ENCODE measurements at regions not wholly inside any gene's neighbourhood (a gene's known extent, or its start where the extent isn't known, plus 50 kb on each side); places are given as distances from the start of the nearest gene placed in this dataset.

DNA sequence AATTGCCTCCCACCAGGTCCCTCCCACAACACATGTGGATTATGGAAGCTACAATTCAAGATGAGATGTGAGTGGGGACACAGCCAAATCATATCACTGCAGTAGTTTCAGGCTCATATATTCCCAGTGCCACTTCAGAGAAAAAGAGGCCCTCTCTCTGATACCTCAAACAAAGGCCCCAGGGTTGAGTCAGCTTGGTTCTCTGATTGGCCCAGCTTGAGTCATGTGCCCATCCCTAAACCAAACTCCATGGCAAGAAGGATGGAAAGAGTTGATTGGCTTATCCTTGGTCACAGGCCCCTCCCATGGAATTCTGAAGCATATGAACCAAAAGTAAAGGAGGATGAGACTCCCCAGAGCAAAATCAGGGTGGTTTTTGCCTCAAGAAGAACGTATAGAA lies 75.9 kb upstream of the IRX6 start:
- no peak for TF ChIP-seq POLR2A (IDR thresholded peaks at IDR 0.05; ENCODE audit: low read depth, low read length)
- TF ChIP-seq, protein P1, sequence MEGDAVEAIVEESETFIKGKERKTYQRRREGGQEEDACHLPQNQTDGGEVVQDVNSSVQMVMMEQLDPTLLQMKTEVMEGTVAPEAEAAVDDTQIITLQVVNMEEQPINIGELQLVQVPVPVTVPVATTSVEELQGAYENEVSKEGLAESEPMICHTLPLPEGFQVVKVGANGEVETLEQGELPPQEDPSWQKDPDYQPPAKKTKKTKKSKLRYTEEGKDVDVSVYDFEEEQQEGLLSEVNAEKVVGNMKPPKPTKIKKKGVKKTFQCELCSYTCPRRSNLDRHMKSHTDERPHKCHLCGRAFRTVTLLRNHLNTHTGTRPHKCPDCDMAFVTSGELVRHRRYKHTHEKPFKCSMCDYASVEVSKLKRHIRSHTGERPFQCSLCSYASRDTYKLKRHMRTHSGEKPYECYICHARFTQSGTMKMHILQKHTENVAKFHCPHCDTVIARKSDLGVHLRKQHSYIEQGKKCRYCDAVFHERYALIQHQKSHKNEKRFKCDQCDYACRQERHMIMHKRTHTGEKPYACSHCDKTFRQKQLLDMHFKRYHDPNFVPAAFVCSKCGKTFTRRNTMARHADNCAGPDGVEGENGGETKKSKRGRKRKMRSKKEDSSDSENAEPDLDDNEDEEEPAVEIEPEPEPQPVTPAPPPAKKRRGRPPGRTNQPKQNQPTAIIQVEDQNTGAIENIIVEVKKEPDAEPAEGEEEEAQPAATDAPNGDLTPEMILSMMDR (conservative IDR thresholded peaks at IDR 0.05; ENCODE audit: low read depth, low read length) = no peak
- TF ChIP-seq FOS (IDR thresholded peaks at IDR 0.05; ENCODE audit: low read depth, low read length) = no peak
- no peak for TF ChIP-seq MAFK (IDR thresholded peaks at IDR 0.05; ENCODE audit: low read depth, low read length)
- no peak for TF ChIP-seq RFX5 (IDR thresholded peaks at IDR 0.05; ENCODE audit: low read depth, low read length)

All from IMR-90 (cell line).